ENCODE measurements at regions not wholly inside any gene's neighbourhood (a gene's known extent, or its start where the extent isn't known, plus 50 kb on each side); places are given as distances from the start of the nearest gene placed in this dataset.

DNA sequence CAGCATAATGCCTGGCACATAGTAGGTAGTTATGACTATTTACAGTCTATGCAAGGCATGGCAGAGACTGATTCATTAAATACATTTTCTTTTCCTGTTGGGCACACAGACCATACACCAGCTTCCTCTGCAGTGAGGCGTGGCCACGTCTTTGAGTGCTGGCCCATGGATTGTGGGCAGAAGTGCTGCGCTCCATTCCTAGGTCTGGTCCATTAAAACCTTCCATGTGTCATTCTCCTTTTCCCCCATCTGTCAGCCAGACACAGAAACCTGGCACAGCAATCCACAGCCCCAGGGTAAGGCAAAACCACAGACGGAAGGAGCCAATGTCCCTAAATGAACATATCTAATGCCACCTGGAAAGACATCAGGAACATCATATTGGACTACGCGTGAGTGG is 141.9 kb downstream of the TTC32 start:
- H3K27me3 Mint-ChIP-seq, result peaks cover 3% of the 10 kb centered on the region
- ATAC-seq (ENCODE audit: low read depth) (no peak), DNase-seq (no peak)
- H3K36me3 Mint-ChIP-seq, result no peaks in the 10 kb centered on the region
- H3K9me3 Mint-ChIP-seq, result no peaks in the 10 kb centered on the region
- POLR2A ChIA-PET, result no interaction called here
- no peak overlapping the region for H3K4me3 Mint-ChIP-seq
- no peaks in the 10 kb centered on the region for H3K4me1 Mint-ChIP-seq
- no peak overlapping the region for H3K27ac Mint-ChIP-seq

DNA sequence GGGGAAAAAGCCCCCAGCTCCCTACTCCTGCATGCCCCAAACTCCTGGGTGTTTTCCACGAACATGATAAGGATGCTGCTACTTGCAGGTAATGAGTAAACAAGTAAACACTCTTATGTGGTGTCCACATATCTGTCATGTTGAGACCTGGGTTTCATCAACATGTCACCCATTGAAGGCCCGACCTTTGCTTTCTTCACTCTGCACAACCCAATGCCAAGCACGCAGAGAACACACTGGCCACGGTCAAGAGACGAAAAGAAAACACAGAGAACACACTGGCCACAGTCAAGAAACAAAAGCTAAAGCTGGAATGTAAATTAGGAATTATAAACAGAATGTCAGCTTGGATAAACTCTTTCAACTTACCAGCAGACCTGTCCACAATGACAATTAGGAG is 143.1 kb downstream of the TTC32 start:
- no peak for ATAC-seq (ENCODE audit: low read depth)
- H3K4me1 Mint-ChIP-seq, result no peaks in the 10 kb centered on the region
- POLR2A ChIA-PET, result no interaction called here

GRCh38 chr2:19757586-19757985 is 144.2 kb downstream of the TTC32 start:
- Mint-ChIP-seq H3K27me3 (peaks cover 3% of the 10 kb centered on the region), H3K27ac (no peak overlapping the region), H3K4me3 (no peak overlapping the region), H3K36me3 (no peaks in the 10 kb centered on the region), H3K9me3 (no peaks in the 10 kb centered on the region), H3K4me1 (no peaks in the 10 kb centered on the region)
- DNase-seq (no peak), ATAC-seq (ENCODE audit: low read depth) (no peak)
- POLR2A ChIA-PET, result no interaction called here

More for the DNA sequence above, 143.1 kb downstream of the TTC32 start:
- H3K27ac Mint-ChIP-seq, result no peak overlapping the region
- H3K27me3 Mint-ChIP-seq, result peaks cover 3% of the 10 kb centered on the region
- no peaks in the 10 kb centered on the region for H3K36me3 Mint-ChIP-seq
- H3K9me3 Mint-ChIP-seq, result no peaks in the 10 kb centered on the region
- DNase-seq, result no peak
- H3K4me3 Mint-ChIP-seq, result no peak overlapping the region

GRCh38 chr2:19754907-19755306 is 146.9 kb downstream of the TTC32 start:
- POLR2A ChIA-PET, result no interaction called here
- H3K27me3 Mint-ChIP-seq, result peaks cover 7% of the 10 kb centered on the region
- ATAC-seq (ENCODE audit: low read depth), result no peak
- no peak overlapping the region for H3K27ac Mint-ChIP-seq
- no peaks in the 10 kb centered on the region for H3K4me1 Mint-ChIP-seq
- no peak for DNase-seq
- no peak overlapping the region for H3K4me3 Mint-ChIP-seq
- H3K9me3 Mint-ChIP-seq, result no peaks in the 10 kb centered on the region
- no peaks in the 10 kb centered on the region for H3K36me3 Mint-ChIP-seq

DNA sequence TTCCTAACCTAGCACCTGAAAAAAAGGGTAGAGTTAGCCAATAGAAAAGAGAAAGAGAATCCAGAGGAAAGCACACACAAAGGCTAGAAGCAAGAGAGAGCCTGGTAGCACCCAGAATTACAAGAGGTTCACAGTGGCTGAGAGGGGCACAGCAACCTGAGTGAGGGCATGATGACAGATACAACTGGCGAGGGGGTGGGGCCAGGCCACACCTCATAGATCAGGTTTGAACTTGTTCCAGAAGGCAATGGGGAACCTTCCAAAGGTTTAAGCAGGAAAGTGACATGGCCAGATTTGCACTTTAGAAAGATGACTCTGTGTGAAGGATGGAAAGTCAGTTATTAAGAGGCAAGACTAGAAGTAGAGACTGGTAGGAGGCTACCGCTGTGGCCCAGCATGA is 148.0 kb downstream of the TTC32 start:
- ATAC-seq (ENCODE audit: low read depth) (no peak), DNase-seq (no peak)
- Mint-ChIP-seq H3K27ac (no peak overlapping the region), H3K9me3 (no peaks in the 10 kb centered on the region), H3K4me1 (no peaks in the 10 kb centered on the region), H3K4me3 (no peak overlapping the region), H3K36me3 (no peaks in the 10 kb centered on the region), H3K27me3 (peaks cover 7% of the 10 kb centered on the region)
- POLR2A ChIA-PET, result no interaction called here

DNA sequence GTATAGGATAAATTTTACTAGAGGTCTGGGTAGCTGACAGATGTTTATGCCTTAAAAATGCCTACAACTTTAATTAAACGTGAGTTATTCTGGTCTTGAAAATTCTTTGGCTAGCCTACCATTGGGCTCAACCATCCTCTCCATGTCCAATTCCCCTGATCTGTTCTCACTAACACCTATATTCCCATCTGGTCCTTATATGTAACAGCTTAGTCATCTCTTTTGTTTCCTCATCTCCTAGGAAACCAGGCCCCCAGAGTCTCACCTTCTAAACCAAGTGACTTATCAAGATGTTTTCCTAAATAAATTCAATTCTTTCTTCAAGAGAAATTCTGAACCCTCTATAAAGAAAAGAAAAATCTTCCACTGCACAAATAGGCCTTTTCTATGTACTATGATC is 148.5 kb downstream of the TTC32 start:
- no peaks in the 10 kb centered on the region for H3K4me1 Mint-ChIP-seq
- no peak overlapping the region for H3K4me3 Mint-ChIP-seq
- POLR2A ChIA-PET, result no interaction called here
- ATAC-seq (ENCODE audit: low read depth) (no peak), DNase-seq (no peak)
- H3K9me3 Mint-ChIP-seq, result no peaks in the 10 kb centered on the region
- H3K36me3 Mint-ChIP-seq, result no peaks in the 10 kb centered on the region
- peaks cover 5% of the 10 kb centered on the region for H3K27me3 Mint-ChIP-seq
- H3K27ac Mint-ChIP-seq, result no peak overlapping the region

GRCh38 chr2:19752500-19752899 is 149.3 kb downstream of the TTC32 start:
- Mint-ChIP-seq H3K27me3 (peaks cover 5% of the 10 kb centered on the region), H3K9me3 (no peaks in the 10 kb centered on the region), H3K36me3 (no peaks in the 10 kb centered on the region), H3K4me1 (no peaks in the 10 kb centered on the region), H3K4me3 (no peak overlapping the region), H3K27ac (no peak overlapping the region)
- no peak for ATAC-seq (ENCODE audit: low read depth)
- POLR2A ChIA-PET, result no interaction called here
- no peak for DNase-seq

GRCh38 chr2:19751631-19752030 is 150.2 kb downstream of the TTC32 start:
- Mint-ChIP-seq H3K9me3 (no peaks in the 10 kb centered on the region), H3K36me3 (no peaks in the 10 kb centered on the region), H3K27me3 (peaks cover 5% of the 10 kb centered on the region), H3K4me3 (no peak overlapping the region), H3K4me1 (no peaks in the 10 kb centered on the region), H3K27ac (no peak overlapping the region)
- POLR2A ChIA-PET, result no interaction called here
- DNase-seq (no peak), ATAC-seq (ENCODE audit: low read depth) (no peak)

DNA sequence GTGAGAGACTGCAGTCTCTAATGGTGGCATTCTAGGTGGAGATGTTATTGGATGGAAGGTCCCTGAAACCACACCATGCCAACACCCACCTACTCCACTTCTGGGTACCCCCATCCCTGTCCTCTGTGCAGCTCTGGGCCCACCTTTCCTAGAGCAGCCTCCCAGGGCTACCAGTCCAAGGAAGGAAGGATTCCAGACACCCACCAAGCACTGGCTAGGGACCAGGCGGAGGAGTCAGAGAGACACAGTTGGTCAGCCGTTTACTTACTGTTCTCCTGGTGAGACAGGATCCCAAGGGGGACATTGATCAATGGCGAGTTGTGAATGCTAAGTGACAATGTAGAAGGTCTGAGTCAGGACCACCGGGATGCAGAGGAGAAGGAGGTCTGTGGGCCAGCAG is 151.6 kb downstream of the TTC32 start:
- POLR2A ChIA-PET, result no interaction called here
- no peaks in the 10 kb centered on the region for H3K36me3 Mint-ChIP-seq
- ATAC-seq (ENCODE audit: low read depth) (no peak), DNase-seq (no peak)
- no peak overlapping the region for H3K4me3 Mint-ChIP-seq
- peaks cover 5% of the 10 kb centered on the region for H3K27me3 Mint-ChIP-seq
- no peaks in the 10 kb centered on the region for H3K4me1 Mint-ChIP-seq
- H3K27ac Mint-ChIP-seq, result no peak overlapping the region
- no peaks in the 10 kb centered on the region for H3K9me3 Mint-ChIP-seq

GRCh38 chr2:19749507-19749836 is 152.3 kb downstream of the TTC32 start:
- H3K9me3 Mint-ChIP-seq, result no peaks in the 10 kb centered on the region

DNA sequence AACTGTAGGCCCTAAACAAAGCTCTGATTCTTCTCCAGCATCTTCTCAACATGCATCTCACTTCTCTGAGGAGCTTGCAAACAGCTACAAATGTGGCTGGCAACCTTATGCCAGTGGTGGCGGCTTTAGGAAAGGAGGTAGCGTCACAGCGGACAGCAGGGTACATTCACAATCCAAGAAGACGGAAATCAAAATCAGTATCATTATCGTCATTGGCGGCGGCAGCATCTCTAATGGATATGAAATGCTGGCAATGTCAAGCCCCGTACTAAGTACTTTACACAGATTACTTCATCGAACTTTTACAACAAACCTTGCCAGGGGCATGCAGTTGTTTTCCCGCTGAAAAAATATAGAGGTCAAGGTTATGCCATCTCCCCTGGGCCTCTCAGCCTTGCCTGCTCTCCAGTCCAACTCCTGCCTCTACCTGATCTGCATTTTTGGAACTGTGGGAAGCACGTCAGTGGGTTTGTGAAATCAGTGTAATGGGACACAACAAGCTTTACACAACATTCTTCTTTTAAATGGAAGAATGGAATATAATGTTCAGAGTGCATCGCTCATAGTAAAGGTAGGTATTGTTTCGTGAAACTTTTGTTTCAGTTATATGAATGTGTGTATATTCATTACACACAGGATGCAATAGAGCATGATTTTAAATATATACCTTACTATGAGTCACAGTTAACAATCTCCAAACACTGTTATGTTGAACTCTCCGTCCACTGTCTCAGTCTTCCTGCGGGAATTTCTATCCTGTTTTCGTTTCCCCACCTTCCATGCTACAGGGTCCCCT is 152.9 kb downstream of the TTC32 start:
- Mint-ChIP-seq H3K27me3 (peaks cover 5% of the 10 kb centered on the region), H3K27ac (no peak overlapping the region), H3K4me3 (no peak overlapping the region), H3K4me1 (no peaks in the 10 kb centered on the region), H3K36me3 (no peaks in the 10 kb centered on the region), H3K9me3 (no peaks in the 10 kb centered on the region)
- ATAC-seq (ENCODE audit: low read depth), result no peak
- POLR2A ChIA-PET, result no interaction called here
- no peak for DNase-seq

More at GRCh38 chr2:19749507-19749836, 152.3 kb downstream of the TTC32 start:
- Mint-ChIP-seq H3K4me3 (no peak overlapping the region), H3K27ac (no peak overlapping the region), H3K4me1 (no peaks in the 10 kb centered on the region), H3K27me3 (peaks cover 5% of the 10 kb centered on the region), H3K36me3 (no peaks in the 10 kb centered on the region)
- ATAC-seq (ENCODE audit: low read depth) (no peak), DNase-seq (no peak)
- POLR2A ChIA-PET, result no interaction called here

DNA sequence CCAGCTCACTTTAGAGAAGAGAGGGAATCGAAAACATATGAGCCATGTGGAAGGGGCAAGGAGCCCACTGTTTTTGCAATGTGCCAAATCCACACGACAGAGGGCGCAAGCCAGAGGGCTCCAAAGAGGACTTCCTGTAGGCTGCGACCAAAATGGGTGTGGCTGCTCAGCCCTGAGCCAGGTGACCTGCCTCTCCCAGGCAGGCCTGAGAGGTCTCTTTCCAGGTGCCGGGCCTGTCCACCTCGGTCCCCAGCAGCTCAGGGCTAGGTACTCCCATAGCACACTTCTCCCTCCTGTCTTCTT is 153.8 kb downstream of the TTC32 start:
- Mint-ChIP-seq H3K4me3 (no peak overlapping the region), H3K4me1 (no peaks in the 10 kb centered on the region), H3K36me3 (no peaks in the 10 kb centered on the region), H3K27ac (no peak overlapping the region), H3K9me3 (no peaks in the 10 kb centered on the region), H3K27me3 (peaks cover 7% of the 10 kb centered on the region)
- ATAC-seq (ENCODE audit: low read depth) (no peak), DNase-seq (no peak)
- POLR2A ChIA-PET, result no interaction called here

DNA sequence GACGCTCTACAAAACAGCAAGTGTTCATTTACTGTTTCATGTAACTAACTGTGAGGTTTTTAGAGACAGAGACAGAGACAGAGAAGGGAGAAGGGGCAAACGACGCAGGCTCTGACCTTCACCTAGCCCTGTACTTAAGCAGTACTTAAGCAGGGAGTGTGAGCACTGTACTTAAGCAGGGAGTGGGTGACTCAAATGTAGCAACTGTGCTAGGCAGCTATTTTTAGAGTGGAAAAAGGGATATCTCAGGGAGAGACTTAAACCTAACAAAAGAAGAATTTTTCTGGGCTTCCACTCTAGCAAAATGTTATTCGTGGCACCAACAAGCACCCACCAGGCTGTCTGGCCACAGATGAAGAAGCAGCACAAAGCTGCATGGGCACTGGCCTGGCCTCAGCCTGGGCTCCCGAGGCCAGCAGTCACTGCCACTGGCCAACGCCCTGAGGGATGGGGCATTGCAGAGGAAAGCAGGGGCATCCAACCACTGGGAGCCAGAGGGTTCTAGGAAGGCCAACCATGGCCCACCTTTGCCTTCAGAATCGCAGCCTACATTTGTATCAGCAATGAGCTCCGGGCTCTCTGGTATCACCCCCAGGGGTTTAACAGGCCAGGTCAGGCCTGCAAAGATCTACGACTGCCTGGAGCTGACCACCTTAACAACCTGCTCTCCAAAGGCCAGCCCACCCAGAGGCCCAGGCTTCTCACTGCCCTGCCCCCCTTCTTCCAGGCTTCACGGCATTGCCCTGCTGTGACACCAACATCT is 154.3 kb downstream of the TTC32 start:
- H3K36me3 Mint-ChIP-seq, result no peaks in the 10 kb centered on the region
- DNase-seq (no peak), ATAC-seq (ENCODE audit: low read depth) (no peak)
- no peak overlapping the region for H3K4me3 Mint-ChIP-seq
- POLR2A ChIA-PET, result no interaction called here
- H3K4me1 Mint-ChIP-seq, result no peaks in the 10 kb centered on the region
- H3K27me3 Mint-ChIP-seq, result peaks cover 7% of the 10 kb centered on the region
- no peak overlapping the region for H3K27ac Mint-ChIP-seq
- no peaks in the 10 kb centered on the region for H3K9me3 Mint-ChIP-seq

GRCh38 chr2:19746611-19747309 is 155.0 kb downstream of the TTC32 start:
- Mint-ChIP-seq H3K4me1 (no peaks in the 10 kb centered on the region), H3K36me3 (no peaks in the 10 kb centered on the region), H3K27ac (no peak overlapping the region), H3K4me3 (no peak overlapping the region), H3K9me3 (no peaks in the 10 kb centered on the region), H3K27me3 (peaks cover 4% of the 10 kb centered on the region)
- ATAC-seq (ENCODE audit: low read depth) (no peak), DNase-seq (no peak)
- POLR2A ChIA-PET, result no interaction called here
